ENCODE measurements at regions not wholly inside any gene's neighbourhood (a gene's known extent, or its start where the extent isn't known, plus 50 kb on each side); places are given as distances from the start of the nearest gene placed in this dataset.
"Not testable (repeated sequence)": the region's sequence is repeated elsewhere in the genome, so short reads cannot be mapped to it uniquely, and the experiment has no call there.

DNA sequence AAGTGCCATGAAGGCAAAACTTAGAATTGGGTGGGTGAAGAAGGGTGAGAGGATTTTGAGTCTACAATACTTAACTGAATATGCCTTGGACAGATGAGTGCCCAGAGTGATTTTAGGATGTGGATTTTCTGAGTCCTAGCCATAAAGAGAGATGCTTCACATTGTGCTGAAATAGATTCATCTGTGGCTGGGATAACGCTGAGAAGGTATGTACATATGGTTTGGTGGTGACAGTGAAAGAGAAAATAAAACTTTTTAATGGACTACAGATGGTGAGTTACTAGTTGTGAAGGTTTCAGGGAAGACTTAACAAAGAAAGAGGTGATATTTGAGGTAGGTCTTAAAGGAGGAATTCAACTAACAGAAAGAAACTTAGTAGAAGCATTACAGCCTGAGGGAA, 265.8 kb downstream of the AKAIN1 start:
- Histone ChIP-seq H3K4me3 (no peak overlapping the region), H3K9me3 (no peaks in the 10 kb centered on the region), H3K4me1 (no peaks in the 10 kb centered on the region), H3K36me3 (no peaks in the 10 kb centered on the region), H3K27me3 (no peaks in the 10 kb centered on the region), H3K27ac (no peak overlapping the region)
- TF ChIP-seq POLR2A (IDR thresholded peaks at IDR 0.05) (no peak), EP300 (IDR thresholded peaks at IDR 0.05) (no peak), POLR2AphosphoS5 (IDR thresholded peaks at IDR 0.05) (no peak)
- TF ChIP-seq, protein P1, sequence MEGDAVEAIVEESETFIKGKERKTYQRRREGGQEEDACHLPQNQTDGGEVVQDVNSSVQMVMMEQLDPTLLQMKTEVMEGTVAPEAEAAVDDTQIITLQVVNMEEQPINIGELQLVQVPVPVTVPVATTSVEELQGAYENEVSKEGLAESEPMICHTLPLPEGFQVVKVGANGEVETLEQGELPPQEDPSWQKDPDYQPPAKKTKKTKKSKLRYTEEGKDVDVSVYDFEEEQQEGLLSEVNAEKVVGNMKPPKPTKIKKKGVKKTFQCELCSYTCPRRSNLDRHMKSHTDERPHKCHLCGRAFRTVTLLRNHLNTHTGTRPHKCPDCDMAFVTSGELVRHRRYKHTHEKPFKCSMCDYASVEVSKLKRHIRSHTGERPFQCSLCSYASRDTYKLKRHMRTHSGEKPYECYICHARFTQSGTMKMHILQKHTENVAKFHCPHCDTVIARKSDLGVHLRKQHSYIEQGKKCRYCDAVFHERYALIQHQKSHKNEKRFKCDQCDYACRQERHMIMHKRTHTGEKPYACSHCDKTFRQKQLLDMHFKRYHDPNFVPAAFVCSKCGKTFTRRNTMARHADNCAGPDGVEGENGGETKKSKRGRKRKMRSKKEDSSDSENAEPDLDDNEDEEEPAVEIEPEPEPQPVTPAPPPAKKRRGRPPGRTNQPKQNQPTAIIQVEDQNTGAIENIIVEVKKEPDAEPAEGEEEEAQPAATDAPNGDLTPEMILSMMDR (IDR thresholded peaks at IDR 0.05): no peak
- 67% methylated on average over 1 of the region's 1 CpG for WGBS
- DNase-seq (ENCODE audit: low spot score in 2 of 2): no peak

DNA sequence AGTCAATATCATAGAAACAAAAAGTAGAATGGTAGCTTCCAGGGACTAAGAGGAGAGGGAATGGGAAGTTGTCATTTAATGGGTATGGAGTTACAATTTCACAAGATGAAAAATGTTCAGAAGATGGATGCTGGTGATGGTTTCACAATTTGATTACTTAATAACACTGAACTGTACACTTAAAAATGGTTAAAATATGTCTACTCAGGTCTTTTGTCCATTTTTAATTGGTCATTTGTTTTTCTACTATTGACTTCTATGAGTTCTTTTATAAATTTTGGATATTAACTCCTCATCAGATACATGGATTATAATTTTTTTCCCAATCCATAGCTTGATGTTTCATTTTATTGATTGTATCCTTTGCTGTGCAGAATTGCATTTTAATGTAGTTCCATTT, 275.5 kb downstream of the AKAIN1 start:
- H3K4me3 ChIP-seq: no peak overlapping the region
- TF ChIP-seq POLR2A (IDR thresholded peaks at IDR 0.05): no peak
- DNase-seq (ENCODE audit: low spot score in 2 of 2): no peak
- no peaks in the 10 kb centered on the region for H3K36me3 ChIP-seq
- no peaks in the 10 kb centered on the region for H3K9me3 ChIP-seq
- H3K27me3 ChIP-seq: no peaks in the 10 kb centered on the region
- no peaks in the 10 kb centered on the region for H3K4me1 ChIP-seq
- H3K27ac ChIP-seq: no peak overlapping the region

DNA sequence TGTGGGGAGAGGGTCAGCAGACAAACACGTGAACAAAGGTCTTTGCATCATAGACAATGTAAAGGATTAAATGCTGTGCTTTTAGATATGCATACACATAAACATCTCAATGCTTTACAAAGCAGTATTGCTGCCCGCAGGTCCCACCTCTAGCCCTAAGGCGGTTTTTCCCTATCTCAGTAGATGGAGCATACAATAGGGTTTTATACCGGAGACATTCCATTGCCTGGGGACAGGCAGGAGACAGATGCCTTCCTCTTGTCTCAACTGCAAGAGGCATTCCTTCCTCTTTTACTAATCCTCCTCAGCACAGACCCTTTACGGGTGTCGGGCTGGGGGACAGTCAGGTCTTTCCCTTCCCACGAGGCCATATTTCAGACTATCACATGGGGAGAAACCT, 279.5 kb downstream of the AKAIN1 start:
- H3K27ac ChIP-seq; H3K4me3 ChIP-seq; H3K36me3 ChIP-seq; H3K9me3 ChIP-seq; H3K4me1 ChIP-seq; H3K27me3 ChIP-seq; DNase-seq (ENCODE audit: low spot score in 2 of 2): not testable (repeated sequence)
- WGBS: 61% methylated on average over 4 of the region's 7 CpGs

DNA sequence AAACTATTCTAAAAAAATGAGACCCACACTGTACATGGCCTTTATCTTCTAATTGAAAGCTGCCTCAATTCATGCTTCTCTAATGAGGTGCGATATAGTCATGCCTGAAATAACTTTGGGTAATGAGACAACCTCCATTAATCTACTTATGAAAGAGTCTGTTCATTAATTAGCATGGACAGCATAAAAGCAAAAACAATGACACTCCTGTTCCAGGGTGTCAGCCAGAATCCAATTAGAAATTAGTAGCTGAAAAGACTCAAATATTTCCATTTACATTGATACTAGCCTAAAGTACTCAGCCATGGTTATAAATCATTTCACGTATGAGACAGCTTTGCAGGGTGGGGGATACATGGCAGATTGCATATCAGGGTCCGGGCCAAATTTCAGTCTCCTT, 288.7 kb downstream of the AKAIN1 start:
- WGBS: 38% methylated on average over 3 of the region's 3 CpGs
- H3K27ac ChIP-seq: no peak overlapping the region

DNA sequence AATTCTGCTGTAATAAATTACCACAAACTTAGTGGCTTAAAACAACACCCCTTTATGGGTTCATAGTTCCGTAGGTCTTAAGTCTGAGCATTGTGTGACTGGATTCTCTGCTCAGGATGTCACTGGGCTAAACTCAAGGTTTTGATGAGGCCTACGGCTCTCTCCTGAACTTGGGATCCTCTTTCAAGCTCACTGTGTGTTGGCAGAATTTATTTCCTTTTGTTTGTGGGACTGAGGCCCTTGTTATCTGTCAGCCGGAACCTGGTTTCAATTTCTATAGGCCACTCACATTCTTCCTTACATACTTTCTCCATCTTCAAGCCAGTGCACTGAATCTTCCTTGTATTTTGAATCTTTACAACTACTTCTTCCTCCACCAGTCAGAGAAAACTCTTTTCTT, 290.2 kb downstream of the AKAIN1 start:
- Histone ChIP-seq H3K27ac (no peak overlapping the region), H3K4me1 (no peaks in the 10 kb centered on the region), H3K36me3 (no peaks in the 10 kb centered on the region), H3K27me3 (no peaks in the 10 kb centered on the region), H3K4me3 (no peak overlapping the region), H3K9me3 (no peaks in the 10 kb centered on the region)
- DNase-seq (ENCODE audit: low spot score in 2 of 2): no peak
- WGBS: 69% methylated on average over 3 of the region's 3 CpGs
- TF ChIP-seq EP300 (IDR thresholded peaks at IDR 0.05): no peak
- TF ChIP-seq POLR2A (IDR thresholded peaks at IDR 0.05): no peak
- no peak for TF ChIP-seq POLR2AphosphoS5 (IDR thresholded peaks at IDR 0.05)
- TF ChIP-seq, protein P1 (IDR thresholded peaks at IDR 0.05): no peak

More for the DNA sequence above, 288.7 kb downstream of the AKAIN1 start:
- no peaks in the 10 kb centered on the region for H3K36me3 ChIP-seq
- no peaks in the 10 kb centered on the region for H3K4me1 ChIP-seq
- H3K27me3 ChIP-seq: no peaks in the 10 kb centered on the region
- H3K9me3 ChIP-seq: peaks cover 3% of the 10 kb centered on the region
- no peak for TF ChIP-seq EP300 (IDR thresholded peaks at IDR 0.05)
- TF ChIP-seq POLR2AphosphoS5 (IDR thresholded peaks at IDR 0.05): no peak
- no peak for TF ChIP-seq POLR2A (IDR thresholded peaks at IDR 0.05)
- TF ChIP-seq, protein P1 (IDR thresholded peaks at IDR 0.05): no peak
- H3K4me3 ChIP-seq: no peak overlapping the region
- DNase-seq (ENCODE audit: low spot score in 2 of 2): no peak

DNA sequence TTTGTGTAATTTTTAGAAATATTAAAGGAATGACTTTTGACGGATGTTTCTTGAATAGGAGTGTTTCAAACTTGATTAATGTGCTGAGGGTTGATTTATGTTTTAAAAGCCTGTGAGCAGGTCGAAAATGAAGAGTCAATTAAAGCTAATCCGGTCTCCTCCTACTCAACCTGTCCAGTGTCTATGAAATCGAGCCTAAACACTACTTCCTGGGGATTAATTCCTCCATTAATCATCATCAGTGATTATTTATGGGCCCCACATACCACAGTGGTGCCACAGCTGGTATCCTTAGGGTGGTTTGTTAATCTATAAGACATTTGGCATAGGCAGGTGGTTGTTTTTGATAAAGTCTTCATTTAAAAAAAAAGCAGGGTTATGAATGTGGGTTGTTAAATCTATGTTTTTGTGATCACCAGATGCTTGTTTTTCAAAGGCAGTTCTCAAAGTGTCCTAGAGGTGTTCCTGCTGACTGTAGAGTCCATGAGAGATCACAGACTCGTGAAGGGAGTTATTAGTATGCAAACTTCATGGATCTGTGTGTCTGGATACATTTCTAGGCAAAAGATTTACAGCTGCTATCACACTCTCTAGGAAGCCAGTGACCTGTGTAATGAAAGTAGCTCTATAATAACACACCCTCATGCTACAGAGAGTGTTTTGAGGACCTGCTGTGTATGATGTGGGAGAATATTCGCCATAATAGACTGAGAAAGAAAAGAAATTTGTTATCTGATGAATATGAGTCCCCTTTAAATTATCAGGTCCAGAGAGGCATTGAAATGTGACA, 308.6 kb downstream of the AKAIN1 start:
- no peak overlapping the region for H3K4me3 ChIP-seq
- TF ChIP-seq, protein P1 (IDR thresholded peaks at IDR 0.05): no peak
- no peak overlapping the region for H3K27ac ChIP-seq
- 28% methylated on average over 6 of the region's 6 CpGs for WGBS
- no peaks in the 10 kb centered on the region for H3K36me3 ChIP-seq
- peaks cover 22% of the 10 kb centered on the region for H3K9me3 ChIP-seq
- H3K4me1 ChIP-seq: no peaks in the 10 kb centered on the region
- DNase-seq (ENCODE audit: low spot score in 2 of 2): no peak
- no peaks in the 10 kb centered on the region for H3K27me3 ChIP-seq

Measured in suprapubic skin (tissue), 4 donors.